IPS-20b (cell line): ENCODE measurements at regions not wholly inside any gene's neighbourhood (a gene's known extent, or its start where the extent isn't known, plus 50 kb on each side); places are given as distances from the start of the nearest gene placed in this dataset.

Experiments
- H3K27ac ChIP-seq: one replicate; pipeline ENCODE4 v1.5.1; 2013; ENCODE audit warnings: low read length
- H3K27me3 ChIP-seq: 2 replicates; pipeline ENCODE4 v1.6.1; 2013; ENCODE audit warnings: mild to moderate bottlenecking, low read length, inconsistent platforms; ENCODE audit not compliant: insufficient read depth
- H3K36me3 ChIP-seq: 2 replicates; pipeline ENCODE4 v1.6.1; 2013; ENCODE audit warnings: low read depth, mild to moderate bottlenecking, inconsistent platforms, low read length, moderate library complexity; ENCODE audit not compliant: insufficient read depth
- H3K4me1 ChIP-seq: 2 replicates; pipeline ENCODE4 v1.6.1; 2013; ENCODE audit warnings: mild to moderate bottlenecking, control low read depth, inconsistent platforms, low read length, moderate library complexity; ENCODE audit not compliant: insufficient read depth
- H3K4me3 ChIP-seq: 2 replicates; pipeline ENCODE4 v1.5.1; 2013; ENCODE audit warnings: mild to moderate bottlenecking, low read length, inconsistent platforms
- H3K9ac ChIP-seq: 2 replicates; pipeline ENCODE4 v1.6.1; 2013; ENCODE audit warnings: low read depth, mild to moderate bottlenecking, inconsistent platforms, low read length, moderate library complexity
- H3K9me3 ChIP-seq: 2 replicates; pipeline ENCODE4 v1.6.1; 2013; ENCODE audit warnings: mild to moderate bottlenecking, low read depth, low read length, inconsistent platforms; ENCODE audit not compliant: insufficient read depth

- H3K36me3 ChIP-seq, result no peaks in the 10 kb centered on the region
- H3K4me3 ChIP-seq, result no peak overlapping the region
- H3K4me1 ChIP-seq, result no peaks in the 10 kb centered on the region
- no peaks in the 10 kb centered on the region for H3K27me3 ChIP-seq
- H3K9me3 ChIP-seq, result no peaks in the 10 kb centered on the region
- H3K9ac ChIP-seq, result no peak overlapping the region
- H3K27ac ChIP-seq, result no peak overlapping the region
Measured at GRCh38 chr10:119996944-119997343, 104.4 kb downstream of the SEC23IP start.

DNA sequence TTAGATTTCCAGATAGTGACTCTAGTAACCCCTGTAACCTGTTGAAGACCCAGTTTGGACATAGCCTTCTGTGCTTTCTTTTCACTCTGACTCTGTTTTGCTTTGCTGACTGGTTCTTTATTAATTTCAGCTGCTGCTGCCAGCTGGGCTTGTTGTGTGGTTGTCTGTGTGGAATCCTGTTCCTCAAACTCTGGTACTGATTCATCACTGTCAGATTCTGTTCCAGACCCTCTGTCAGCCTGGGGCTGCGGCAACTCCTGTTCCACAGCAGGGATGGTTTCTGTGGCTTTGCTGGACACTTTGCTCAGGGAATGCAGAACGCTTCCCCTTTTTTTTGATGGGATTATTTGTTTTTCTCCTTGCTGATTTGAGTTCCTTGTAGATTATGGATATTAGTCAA is 104.9 kb downstream of the SEC23IP start:
- Histone ChIP-seq H3K4me3 (no peak overlapping the region), H3K4me1 (no peaks in the 10 kb centered on the region), H3K36me3 (no peaks in the 10 kb centered on the region), H3K9me3 (no peaks in the 10 kb centered on the region), H3K27ac (no peak overlapping the region), H3K9ac (no peak overlapping the region), H3K27me3 (no peaks in the 10 kb centered on the region)

- H3K9ac ChIP-seq, result no peak overlapping the region
- no peak overlapping the region for H3K27ac ChIP-seq
- H3K27me3 ChIP-seq, result no peaks in the 10 kb centered on the region
- H3K4me1 ChIP-seq, result no peaks in the 10 kb centered on the region
- H3K36me3 ChIP-seq, result no peaks in the 10 kb centered on the region
- H3K9me3 ChIP-seq, result no peaks in the 10 kb centered on the region
- H3K4me3 ChIP-seq, result no peak overlapping the region
Measured at GRCh38 chr10:120002785-120003184, 110.3 kb downstream of the SEC23IP start.

DNA sequence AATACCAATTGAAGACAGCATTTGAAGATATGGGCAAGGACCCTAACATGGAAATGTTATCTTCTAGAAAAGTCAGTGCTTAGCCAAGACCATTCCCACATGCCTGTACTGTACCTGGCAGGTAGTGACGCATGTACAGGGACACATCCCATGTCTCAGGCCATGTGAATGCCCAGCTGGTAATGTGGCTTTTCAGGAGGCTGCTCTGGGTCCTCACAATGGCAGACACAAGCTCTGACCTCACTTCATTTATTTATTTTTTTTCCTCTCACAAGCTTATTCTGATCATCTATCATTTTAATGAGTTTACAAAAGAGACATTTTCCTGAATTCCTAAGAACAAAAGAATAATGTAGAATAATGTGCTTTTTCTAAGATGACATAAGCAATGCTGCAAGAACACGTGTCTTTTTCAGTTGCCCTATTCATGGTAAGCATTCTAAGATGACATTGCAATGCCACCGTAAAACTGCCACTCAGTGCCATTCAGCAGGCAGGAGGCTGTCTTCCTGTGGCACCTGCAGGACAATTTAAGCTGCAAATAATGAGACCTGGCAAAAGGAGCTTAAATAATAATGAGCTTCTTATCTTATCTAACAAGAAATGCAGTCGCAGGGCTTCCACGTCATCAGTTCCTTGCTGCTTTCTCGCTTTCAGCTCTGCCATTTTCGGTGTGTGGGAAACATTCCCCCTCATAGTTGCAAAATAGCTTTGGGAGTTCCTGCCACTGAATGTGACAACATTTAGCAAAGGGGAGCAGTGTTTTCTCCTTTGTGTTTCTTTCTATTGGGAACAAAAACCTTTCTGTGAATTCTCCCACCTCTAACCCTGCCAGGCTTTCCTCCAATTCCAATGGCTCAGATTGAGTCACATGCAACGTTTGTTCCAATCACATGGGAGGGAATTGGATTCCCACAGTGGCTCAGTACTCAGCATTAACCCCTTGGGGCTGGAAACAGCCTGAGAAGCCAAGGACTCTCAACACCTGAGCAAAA is 113.0 kb downstream of the SEC23IP start:
- no peaks in the 10 kb centered on the region for H3K36me3 ChIP-seq
- no peaks in the 10 kb centered on the region for H3K27me3 ChIP-seq
- no peaks in the 10 kb centered on the region for H3K9me3 ChIP-seq
- no peak overlapping the region for H3K4me3 ChIP-seq
- H3K27ac ChIP-seq, result no peak overlapping the region
- no peaks in the 10 kb centered on the region for H3K4me1 ChIP-seq
- H3K9ac ChIP-seq, result no peak overlapping the region

GRCh38 chr10:120007261-120007660 is 114.7 kb downstream of the SEC23IP start:
- no peaks in the 10 kb centered on the region for H3K36me3 ChIP-seq
- H3K9me3 ChIP-seq, result no peaks in the 10 kb centered on the region
- H3K27me3 ChIP-seq, result peaks cover 10% of the 10 kb centered on the region; the same call in 1 of the 2 replicates
- H3K4me1 ChIP-seq, result no peaks in the 10 kb centered on the region
- no peak overlapping the region for H3K4me3 ChIP-seq
- H3K9ac ChIP-seq, result no peak overlapping the region
- no peak overlapping the region for H3K27ac ChIP-seq

GRCh38 chr10:120011359-120012130 is 119.0 kb downstream of the SEC23IP start:
- Histone ChIP-seq H3K9ac (no peak overlapping the region), H3K27me3 (peaks cover 11% of the 10 kb centered on the region; the same call in 1 of the 2 replicates), H3K27ac (no peak overlapping the region), H3K4me3 (no peak overlapping the region), H3K9me3 (no peaks in the 10 kb centered on the region), H3K36me3 (no peaks in the 10 kb centered on the region), H3K4me1 (no peaks in the 10 kb centered on the region)

GRCh38 chr10:120012131-120012400 is 119.5 kb downstream of the SEC23IP start:
- Histone ChIP-seq H3K4me1 (no peaks in the 10 kb centered on the region), H3K27me3 (peaks cover 11% of the 10 kb centered on the region; the same call in 1 of the 2 replicates)

DNA sequence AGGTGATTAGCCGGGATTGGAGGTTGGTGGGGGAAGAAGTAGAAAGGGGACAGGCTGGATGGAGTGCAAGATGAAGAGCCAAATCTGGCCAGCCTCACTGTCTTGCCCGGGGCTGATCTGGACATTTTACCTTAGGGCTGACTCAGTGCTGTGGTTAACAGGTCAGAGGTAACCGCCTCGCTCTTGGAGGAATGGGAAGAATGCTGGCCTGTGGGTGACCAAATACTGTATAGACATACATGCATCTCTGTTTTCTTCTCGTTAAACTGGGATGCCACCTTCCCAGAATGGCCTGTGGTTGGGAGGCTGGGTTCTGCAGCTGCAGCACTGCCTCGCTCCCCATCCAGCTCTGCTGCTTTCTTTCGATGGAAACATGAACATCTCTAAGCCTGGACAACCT is 120.0 kb downstream of the SEC23IP start:
- Histone ChIP-seq H3K4me1 (no peaks in the 10 kb centered on the region), H3K4me3 (no peak overlapping the region), H3K36me3 (no peaks in the 10 kb centered on the region), H3K9ac (no peak overlapping the region), H3K27ac (no peak overlapping the region), H3K27me3 (peaks cover 11% of the 10 kb centered on the region; the same call in 1 of the 2 replicates), H3K9me3 (no peaks in the 10 kb centered on the region)

More at GRCh38 chr10:120012131-120012400, 119.5 kb downstream of the SEC23IP start:
- no peak overlapping the region for H3K27ac ChIP-seq
- no peaks in the 10 kb centered on the region for H3K36me3 ChIP-seq
- H3K9ac ChIP-seq, result no peak overlapping the region
- no peak overlapping the region for H3K4me3 ChIP-seq
- no peaks in the 10 kb centered on the region for H3K9me3 ChIP-seq

DNA sequence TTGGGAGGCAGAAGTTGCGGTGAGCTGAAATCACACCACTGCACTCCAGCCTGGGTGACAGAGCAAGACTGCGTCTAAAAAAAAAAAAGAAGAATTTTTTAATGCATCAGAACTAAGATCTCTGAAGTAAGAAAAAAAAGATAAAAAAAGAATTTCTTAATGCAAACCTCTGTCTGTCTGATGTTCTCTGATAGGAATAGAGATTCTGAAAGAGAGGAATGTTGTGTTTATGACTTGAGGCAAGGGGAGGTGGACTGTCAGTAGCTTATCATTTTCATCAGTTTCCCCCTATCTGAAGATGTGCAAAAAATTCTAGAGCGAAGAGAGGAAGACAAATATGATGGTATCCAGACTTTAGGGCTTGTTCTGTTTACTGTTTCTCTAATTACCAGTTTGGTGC is 121.5 kb downstream of the SEC23IP start:
- Histone ChIP-seq H3K36me3 (no peaks in the 10 kb centered on the region), H3K4me3 (no peak overlapping the region), H3K9me3 (no peaks in the 10 kb centered on the region), H3K27ac (no peak overlapping the region), H3K4me1 (no peaks in the 10 kb centered on the region), H3K27me3 (peaks cover 11% of the 10 kb centered on the region; the same call in 1 of the 2 replicates), H3K9ac (no peak overlapping the region)

DNA sequence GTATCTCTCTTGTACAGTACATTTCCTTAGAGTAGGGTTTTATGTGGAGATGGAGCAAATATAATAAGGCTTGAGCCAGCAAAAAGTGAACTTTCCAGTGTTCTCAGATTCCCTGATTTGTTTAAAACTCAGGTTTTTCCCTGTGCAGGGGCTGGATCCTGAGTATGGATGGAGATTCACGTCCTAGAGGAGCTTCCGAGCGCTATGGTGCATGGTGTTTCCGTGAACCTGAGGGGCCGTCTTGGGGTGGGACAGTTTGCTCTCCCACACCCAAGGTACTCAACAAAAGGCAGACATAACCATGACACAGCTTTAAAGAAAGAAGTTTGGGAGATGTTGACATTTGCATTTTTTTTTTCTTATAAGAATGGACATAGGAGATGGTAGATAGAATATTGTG is 122.5 kb downstream of the SEC23IP start:
- Histone ChIP-seq H3K4me1 (no peaks in the 10 kb centered on the region), H3K4me3 (no peak overlapping the region), H3K9me3 (no peaks in the 10 kb centered on the region), H3K36me3 (no peaks in the 10 kb centered on the region), H3K27me3 (peaks cover 11% of the 10 kb centered on the region; the same call in 1 of the 2 replicates), H3K9ac (no peak overlapping the region), H3K27ac (no peak overlapping the region)

- H3K4me3 ChIP-seq, result no peak overlapping the region
- no peak overlapping the region for H3K27ac ChIP-seq
- peaks cover 4% of the 10 kb centered on the region; the same call in 1 of the 2 replicates for H3K27me3 ChIP-seq
- H3K9ac ChIP-seq, result no peak overlapping the region
- no peaks in the 10 kb centered on the region for H3K9me3 ChIP-seq
- H3K4me1 ChIP-seq, result no peaks in the 10 kb centered on the region
- no peaks in the 10 kb centered on the region for H3K36me3 ChIP-seq
Measured at GRCh38 chr10:120016906-120017305, 124.4 kb downstream of the SEC23IP start.
